Upper lobe of right lung (tissue), 1 donor: ENCODE measurements at regions not wholly inside any gene's neighbourhood (a gene's known extent, or its start where the extent isn't known, plus 50 kb on each side); places are given as distances from the start of the nearest gene placed in this dataset.

Experiments
- ATAC-seq: fragments of 200-7000 bp; cut with Tn5 transposase; one replicate; pipeline ENCODE4 v1.9.1; 2020; ENCODE audit warnings: mild to moderate bottlenecking, moderate library complexity
- DNase-seq: peaks from one replicate; pipeline ENCODE4 v3.0.0-alpha.2; 2020
- H3K27ac ChIP-seq: fragments of 200-600 bp; one replicate; pipeline ENCODE4 v1.8.0; 2022
- H3K27me3 ChIP-seq: fragments of 200-600 bp; one replicate; pipeline ENCODE4 v1.8.0; 2022; ENCODE audit warnings: mild to moderate bottlenecking
- H3K36me3 ChIP-seq: fragments of 200-600 bp; one replicate; pipeline ENCODE4 v1.8.0; 2022
- H3K4me1 ChIP-seq: fragments of 200-600 bp; one replicate; pipeline ENCODE4 v1.8.0; 2022
- H3K4me3 ChIP-seq: fragments of 200-600 bp; one replicate; pipeline ENCODE4 v1.8.0; 2022; ENCODE audit warnings: mild to moderate bottlenecking
- H3K9me3 ChIP-seq: fragments of 200-600 bp; one replicate; pipeline ENCODE4 v1.8.0; 2022
- intact Hi-C: fragments of 100-400 bp; cut with DNase I; formaldehyde crosslinking; loops from one replicate; pipeline ENCODE4 v1.11.0; 2022
- TF ChIP-seq, protein P1 (sequence below): fragments of 200-600 bp; IDR thresholded peaks from one replicate; pipeline ENCODE4 v1.8.0; 2022; ENCODE audit warnings: antibody characterized with exemption
- donor health status: DM: no; HTN: yes; CAD: no; lungs with severe emphysema.

DNA sequence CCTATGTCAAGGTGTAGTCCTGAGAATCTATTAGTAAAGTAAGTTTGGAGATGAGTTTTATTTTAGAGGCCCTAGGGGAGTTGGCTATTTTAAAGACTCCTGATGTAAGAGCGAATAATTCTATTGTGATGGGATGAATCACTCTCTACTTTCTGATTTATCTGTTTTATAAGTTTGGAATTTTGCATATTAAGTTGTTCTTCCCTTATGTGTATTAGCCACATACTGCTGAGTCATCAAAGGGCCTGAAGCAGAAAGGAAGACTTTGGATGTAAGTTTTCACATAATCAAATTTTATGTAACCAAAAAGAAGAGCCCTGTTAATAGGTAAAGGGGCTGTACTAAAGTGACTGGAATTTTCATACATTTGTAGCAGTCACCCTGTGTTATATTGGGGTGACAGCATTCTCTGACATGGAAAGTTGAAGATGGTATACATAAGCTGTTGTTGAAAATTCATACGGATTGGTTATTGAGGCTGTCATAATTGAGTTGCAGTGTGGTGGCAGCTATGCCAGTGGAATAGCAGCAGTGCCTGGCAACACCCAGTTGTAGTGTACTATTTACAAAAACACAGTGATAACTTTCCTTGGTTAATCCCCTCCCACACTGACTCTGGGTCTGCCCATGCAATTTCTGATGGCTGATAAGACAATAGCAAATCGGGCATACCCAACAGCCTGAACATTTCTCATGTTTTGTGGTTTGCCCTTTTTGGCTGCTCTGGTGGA is 90.6 kb upstream of the NTM start:
- no peaks in the 10 kb centered on the region for H3K27me3 ChIP-seq
- H3K9me3 ChIP-seq, result no peaks in the 10 kb centered on the region
- no peak overlapping the region for H3K4me3 ChIP-seq
- TF ChIP-seq, protein P1, sequence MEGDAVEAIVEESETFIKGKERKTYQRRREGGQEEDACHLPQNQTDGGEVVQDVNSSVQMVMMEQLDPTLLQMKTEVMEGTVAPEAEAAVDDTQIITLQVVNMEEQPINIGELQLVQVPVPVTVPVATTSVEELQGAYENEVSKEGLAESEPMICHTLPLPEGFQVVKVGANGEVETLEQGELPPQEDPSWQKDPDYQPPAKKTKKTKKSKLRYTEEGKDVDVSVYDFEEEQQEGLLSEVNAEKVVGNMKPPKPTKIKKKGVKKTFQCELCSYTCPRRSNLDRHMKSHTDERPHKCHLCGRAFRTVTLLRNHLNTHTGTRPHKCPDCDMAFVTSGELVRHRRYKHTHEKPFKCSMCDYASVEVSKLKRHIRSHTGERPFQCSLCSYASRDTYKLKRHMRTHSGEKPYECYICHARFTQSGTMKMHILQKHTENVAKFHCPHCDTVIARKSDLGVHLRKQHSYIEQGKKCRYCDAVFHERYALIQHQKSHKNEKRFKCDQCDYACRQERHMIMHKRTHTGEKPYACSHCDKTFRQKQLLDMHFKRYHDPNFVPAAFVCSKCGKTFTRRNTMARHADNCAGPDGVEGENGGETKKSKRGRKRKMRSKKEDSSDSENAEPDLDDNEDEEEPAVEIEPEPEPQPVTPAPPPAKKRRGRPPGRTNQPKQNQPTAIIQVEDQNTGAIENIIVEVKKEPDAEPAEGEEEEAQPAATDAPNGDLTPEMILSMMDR, result no peak
- intact Hi-C loops, result no loop called here
- H3K36me3 ChIP-seq, result no peaks in the 10 kb centered on the region
- H3K27ac ChIP-seq, result no peak overlapping the region
- H3K4me1 ChIP-seq, result no peaks in the 10 kb centered on the region
- no peak for DNase-seq
- ATAC-seq, result no peak

DNA sequence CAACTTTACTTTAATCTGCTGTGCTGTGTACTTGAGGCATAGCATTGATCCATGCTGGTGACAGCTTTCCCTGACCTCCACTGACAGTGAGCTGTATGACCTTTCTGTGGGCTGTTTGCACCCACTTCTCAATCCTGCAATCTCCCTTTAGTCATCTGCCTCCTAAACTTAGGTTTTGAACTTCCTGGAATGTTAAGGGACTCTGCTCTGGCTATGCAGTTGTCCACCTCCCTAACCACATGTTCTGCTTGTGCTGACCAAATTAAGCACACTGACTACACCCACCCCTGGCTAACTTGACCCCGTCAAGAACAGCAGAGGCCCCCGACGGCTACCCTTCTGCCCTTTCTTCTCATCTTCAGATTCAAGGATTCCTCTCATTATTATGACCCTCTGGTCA is 89.1 kb upstream of the NTM start:
- no peak overlapping the region for H3K4me3 ChIP-seq
- no peaks in the 10 kb centered on the region for H3K27me3 ChIP-seq
- no peaks in the 10 kb centered on the region for H3K36me3 ChIP-seq
- no peaks in the 10 kb centered on the region for H3K4me1 ChIP-seq
- H3K27ac ChIP-seq, result no peak overlapping the region
- TF ChIP-seq, protein P1, result no peak
- DNase-seq (no peak), ATAC-seq (no peak)
- intact Hi-C loops, result no loop called here
- H3K9me3 ChIP-seq, result no peaks in the 10 kb centered on the region

DNA sequence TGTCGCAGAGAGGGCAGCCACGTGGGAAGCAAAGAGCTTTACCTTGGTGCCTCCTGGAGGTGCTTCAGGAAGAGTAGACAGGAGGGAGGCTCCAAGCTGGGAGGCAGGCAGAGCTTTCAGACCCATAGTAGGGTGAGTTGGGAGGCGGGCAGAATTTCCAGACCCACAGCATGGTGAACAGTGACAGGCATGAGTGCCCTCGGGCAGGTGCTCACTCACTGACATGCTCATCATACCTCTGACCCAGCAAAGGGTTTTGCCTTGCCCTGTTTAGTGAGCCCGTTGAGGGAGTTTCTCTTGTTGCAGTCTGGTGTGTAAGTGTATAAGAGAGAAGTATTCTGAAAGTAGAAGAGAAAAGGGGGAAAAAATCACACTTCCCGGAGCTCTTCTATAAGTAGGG is 86.4 kb upstream of the NTM start:
- ATAC-seq, result no peak
- TF ChIP-seq, protein P1, result no peak

DNA sequence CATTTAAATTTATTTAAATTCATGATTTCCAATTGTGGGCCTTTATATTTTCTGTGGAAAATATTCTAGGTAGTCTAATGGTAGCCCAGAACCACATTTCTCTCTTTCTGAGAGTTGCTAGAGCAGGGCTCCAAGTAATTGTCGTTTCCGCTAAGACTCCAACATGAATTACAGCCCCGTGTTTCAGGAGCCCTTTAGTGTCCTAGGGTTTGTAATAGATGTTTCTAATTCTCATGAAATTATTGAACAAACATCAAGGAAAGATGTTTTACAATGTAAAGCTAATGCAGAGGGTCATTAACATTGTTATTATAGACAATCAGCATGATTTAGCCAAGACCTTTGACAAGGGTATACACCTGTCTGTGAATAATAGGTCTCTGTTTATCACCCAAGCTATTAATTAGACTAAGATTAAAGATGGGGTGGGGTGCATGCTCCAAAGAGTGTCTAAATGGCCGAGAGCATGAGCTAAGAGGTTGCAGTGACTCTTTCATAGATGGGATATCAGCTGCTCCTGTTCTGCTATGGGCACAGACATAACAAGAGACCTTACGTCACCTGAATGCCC is 81.8 kb upstream of the NTM start:
- Histone ChIP-seq H3K9me3 (no peaks in the 10 kb centered on the region), H3K27ac (no peak overlapping the region), H3K27me3 (no peaks in the 10 kb centered on the region), H3K4me3 (no peak overlapping the region), H3K36me3 (no peaks in the 10 kb centered on the region), H3K4me1 (no peaks in the 10 kb centered on the region)
- no peak for DNase-seq
- intact Hi-C loops, result no loop called here
- ATAC-seq, result no peak
- TF ChIP-seq, protein P1, result no peak

More for the DNA sequence above, 86.4 kb upstream of the NTM start:
- no peaks in the 10 kb centered on the region for H3K9me3 ChIP-seq
- H3K36me3 ChIP-seq, result no peaks in the 10 kb centered on the region
- H3K27ac ChIP-seq, result no peak overlapping the region
- intact Hi-C loops, result no loop called here
- no peak overlapping the region for H3K4me3 ChIP-seq
- DNase-seq, result no peak
- no peaks in the 10 kb centered on the region for H3K27me3 ChIP-seq
- H3K4me1 ChIP-seq, result no peaks in the 10 kb centered on the region

DNA sequence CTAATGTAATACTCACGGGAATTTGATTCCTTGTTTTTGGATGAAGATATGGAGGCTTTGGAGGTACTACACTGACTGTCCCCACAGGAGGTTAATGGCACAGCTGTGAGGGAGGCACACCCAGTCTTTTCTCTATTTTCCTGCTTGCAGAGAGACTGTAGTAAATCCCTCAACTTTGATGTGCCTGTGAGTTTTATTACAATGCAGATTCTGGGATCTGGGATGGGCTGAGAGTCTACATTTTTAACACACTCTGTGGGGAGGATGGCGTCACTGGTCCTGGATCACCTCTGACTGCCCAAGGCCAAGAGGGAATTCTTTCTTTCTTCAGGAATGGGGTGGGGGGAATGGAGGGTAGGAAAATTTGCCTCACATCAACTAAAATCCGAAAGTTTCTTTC is 80.2 kb upstream of the NTM start:
- no peak for ATAC-seq

More for the DNA sequence above, 80.2 kb upstream of the NTM start:
- intact Hi-C loops, result no loop called here
- no peak overlapping the region for H3K27ac ChIP-seq
- H3K36me3 ChIP-seq, result no peaks in the 10 kb centered on the region
- no peaks in the 10 kb centered on the region for H3K4me1 ChIP-seq
- H3K4me3 ChIP-seq, result no peak overlapping the region
- no peaks in the 10 kb centered on the region for H3K9me3 ChIP-seq
- TF ChIP-seq, protein P1, result no peak
- DNase-seq, result no peak
- no peaks in the 10 kb centered on the region for H3K27me3 ChIP-seq
